ENCODE measurements at regions not wholly inside any gene's neighbourhood (a gene's known extent, or its start where the extent isn't known, plus 50 kb on each side); places are given as distances from the start of the nearest gene placed in this dataset.
"Not testable (repeated sequence)": the region's sequence is repeated elsewhere in the genome, so short reads cannot be mapped to it uniquely, and the experiment has no call there.

DNA sequence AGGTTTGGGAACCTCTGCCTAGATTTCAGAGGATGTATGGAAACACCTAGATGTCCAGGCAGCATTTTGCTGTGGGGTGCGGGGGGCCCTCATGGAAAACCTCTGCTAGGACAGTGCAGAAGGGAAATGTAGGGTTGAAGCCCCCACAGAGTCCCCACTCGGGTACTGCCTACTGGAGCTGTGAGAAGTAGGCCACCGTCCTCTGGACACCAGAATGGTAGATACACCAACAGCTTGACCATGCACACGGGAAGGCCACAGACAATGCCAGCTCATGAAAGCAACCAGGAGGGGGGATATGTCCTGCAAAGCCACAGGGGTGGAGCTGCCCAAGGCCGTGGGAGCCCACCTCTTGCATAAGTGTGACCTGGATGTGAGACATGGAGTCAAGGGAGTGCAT, 1336.5 kb downstream of the SPATA31A7 start:
- H3K27me3 Mint-ChIP-seq; DNase-seq; H3K36me3 Mint-ChIP-seq; CTCF ChIA-PET; H3K4me1 Mint-ChIP-seq; H3K9me3 Mint-ChIP-seq (ENCODE audit: low read depth); ATAC-seq; H3K4me3 Mint-ChIP-seq; H3K27ac Mint-ChIP-seq: not testable (repeated sequence)

GRCh38 chr9:62532162-62532776, 1342.4 kb downstream of the SPATA31A7 start:
- H3K4me3 Mint-ChIP-seq, result peak overlapping the region; percentile 77
- DNase-seq; CTCF ChIA-PET; H3K9me3 Mint-ChIP-seq (ENCODE audit: low read depth); H3K36me3 Mint-ChIP-seq; H3K4me1 Mint-ChIP-seq; H3K27me3 Mint-ChIP-seq: not testable (repeated sequence)
- peak overlapping the region; percentile 85 for H3K27ac Mint-ChIP-seq
- peak; percentile 23 for ATAC-seq

DNA sequence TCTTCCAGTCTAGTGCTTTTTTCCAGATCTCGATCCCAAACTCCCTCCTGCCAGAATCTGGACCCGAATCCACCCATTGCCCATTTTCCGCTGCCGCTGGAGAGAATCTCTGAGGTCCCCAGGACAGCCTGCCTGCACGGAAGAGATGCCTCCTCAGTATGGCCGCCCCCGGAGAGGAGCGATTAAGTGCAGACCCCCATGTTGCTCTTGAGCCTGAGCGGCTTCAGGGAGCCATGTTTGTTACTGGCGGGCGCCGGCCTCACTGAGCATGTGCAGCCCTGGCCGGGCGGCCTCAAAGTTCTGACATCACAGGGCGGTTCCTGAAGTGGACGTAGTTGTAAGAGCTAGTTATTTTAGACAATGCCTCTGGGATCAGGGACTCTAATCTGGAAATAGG, 1342.9 kb downstream of the SPATA31A7 start:
- H3K4me1 Mint-ChIP-seq; CTCF ChIA-PET; ATAC-seq; H3K9me3 Mint-ChIP-seq (ENCODE audit: low read depth); H3K36me3 Mint-ChIP-seq; H3K27me3 Mint-ChIP-seq: not testable (repeated sequence)
- H3K27ac Mint-ChIP-seq, result peak overlapping the region; percentile 85
- peak; percentile 49 for DNase-seq
- H3K4me3 Mint-ChIP-seq, result peak overlapping the region; percentile 77

GRCh38 chr9:62550539-62550938, 1360.7 kb downstream of the SPATA31A7 start:
- DNase-seq; H3K36me3 Mint-ChIP-seq; H3K27ac Mint-ChIP-seq; CTCF ChIA-PET; H3K4me1 Mint-ChIP-seq; H3K27me3 Mint-ChIP-seq; H3K4me3 Mint-ChIP-seq; H3K9me3 Mint-ChIP-seq (ENCODE audit: low read depth): not testable (repeated sequence)
- peak; percentile 45 for ATAC-seq

GRCh38 chr9:62560603-62561002, 1370.8 kb downstream of the SPATA31A7 start:
- H3K9me3 Mint-ChIP-seq (ENCODE audit: low read depth); H3K27ac Mint-ChIP-seq; H3K36me3 Mint-ChIP-seq; H3K4me1 Mint-ChIP-seq; CTCF ChIA-PET; DNase-seq; ATAC-seq; H3K27me3 Mint-ChIP-seq; H3K4me3 Mint-ChIP-seq: not testable (repeated sequence)

DNA sequence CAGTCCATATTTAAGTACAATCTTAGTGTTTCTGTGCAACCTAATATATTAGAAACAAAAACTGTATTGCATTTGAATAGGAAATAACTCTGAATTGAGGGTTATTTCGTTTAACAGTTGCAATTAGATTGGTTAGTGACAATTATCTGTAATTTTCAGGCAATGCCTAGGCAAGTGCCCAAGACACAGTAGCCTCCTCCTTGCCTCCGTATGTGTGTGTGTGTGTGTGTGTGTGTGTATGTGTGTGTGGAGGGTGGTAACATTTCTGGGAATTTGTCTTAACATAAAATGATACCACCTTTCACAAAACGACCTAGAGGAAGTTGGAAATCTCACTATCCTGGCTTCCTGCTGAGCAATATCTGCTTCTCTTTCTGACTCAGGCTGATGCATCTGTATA, 1375.3 kb downstream of the SPATA31A7 start:
- H3K4me3 Mint-ChIP-seq; ATAC-seq; H3K36me3 Mint-ChIP-seq; H3K4me1 Mint-ChIP-seq; CTCF ChIA-PET; H3K9me3 Mint-ChIP-seq (ENCODE audit: low read depth); H3K27me3 Mint-ChIP-seq; H3K27ac Mint-ChIP-seq: not testable (repeated sequence)
- peak; percentile 47 for DNase-seq

GRCh38 chr9:62566430-62566829, 1376.6 kb downstream of the SPATA31A7 start:
- H3K9me3 Mint-ChIP-seq (ENCODE audit: low read depth); H3K4me1 Mint-ChIP-seq; DNase-seq; H3K27me3 Mint-ChIP-seq; H3K27ac Mint-ChIP-seq; H3K4me3 Mint-ChIP-seq; H3K36me3 Mint-ChIP-seq; ATAC-seq; CTCF ChIA-PET: not testable (repeated sequence)

DNA sequence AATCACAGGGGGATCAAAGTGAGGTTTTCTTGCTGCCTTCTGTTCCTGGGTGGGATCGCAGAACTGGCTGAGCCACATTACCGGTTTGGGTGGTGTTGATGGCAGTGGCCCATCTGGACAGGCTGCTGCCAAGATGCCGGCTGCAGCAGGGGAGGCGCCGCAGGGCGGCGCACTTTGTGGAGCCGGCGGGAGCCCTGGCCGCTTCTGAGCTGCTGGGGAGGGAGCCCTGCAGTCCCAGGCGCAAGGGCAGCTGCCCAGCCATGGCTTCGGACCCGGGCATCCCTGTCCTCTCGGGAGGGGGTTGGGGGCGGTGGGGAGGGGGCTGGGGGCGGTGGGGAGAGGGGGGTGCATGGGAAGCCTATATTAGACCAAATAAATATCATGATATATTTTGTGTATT, 1407.3 kb downstream of the SPATA31A7 start:
- H3K27ac Mint-ChIP-seq; H3K27me3 Mint-ChIP-seq; H3K36me3 Mint-ChIP-seq; DNase-seq; H3K9me3 Mint-ChIP-seq (ENCODE audit: low read depth); H3K4me1 Mint-ChIP-seq; CTCF ChIA-PET; H3K4me3 Mint-ChIP-seq; ATAC-seq: not testable (repeated sequence)
